Esophagus muscularis mucosa (tissue), 4 donors: ENCODE measurements at regions not wholly inside any gene's neighbourhood (a gene's known extent, or its start where the extent isn't known, plus 50 kb on each side); places are given as distances from the start of the nearest gene placed in this dataset.

ENCODE experiments used
- CTCF ChIP-seq, 3 experiments: fragments of 200-600 bp in 2 of 3; fragments of 450-650 bp in 1 of 3; sonication (generic) in 2 of 3; IDR thresholded peaks; one replicate each; pipeline ENCODE4 v1.5.1; 2017 to 2019; ENCODE audit warnings: antibody characterized with exemption in 3 of 3, mild to moderate bottlenecking in 2 of 3, moderate library complexity in 1 of 3
- EP300 ChIP-seq: sonication (generic); formaldehyde crosslinking; IDR thresholded peaks from one replicate; pipeline ENCODE4 v1.6.1; 2017; ENCODE audit warnings: antibody characterized with exemption
- POLR2A ChIP-seq: fragments of 450-650 bp; IDR thresholded peaks from one replicate; pipeline ENCODE4 v1.6.1; 2017; ENCODE audit warnings: antibody characterized with exemption, moderate library complexity, mild to moderate bottlenecking, low read depth
- POLR2AphosphoS5 ChIP-seq, 2 donors: sonication (generic); formaldehyde crosslinking; IDR thresholded peaks; one replicate each; pipeline ENCODE4 v1.6.1; 2017; ENCODE audit warnings: antibody characterized with exemption in 2 of 2

DNA sequence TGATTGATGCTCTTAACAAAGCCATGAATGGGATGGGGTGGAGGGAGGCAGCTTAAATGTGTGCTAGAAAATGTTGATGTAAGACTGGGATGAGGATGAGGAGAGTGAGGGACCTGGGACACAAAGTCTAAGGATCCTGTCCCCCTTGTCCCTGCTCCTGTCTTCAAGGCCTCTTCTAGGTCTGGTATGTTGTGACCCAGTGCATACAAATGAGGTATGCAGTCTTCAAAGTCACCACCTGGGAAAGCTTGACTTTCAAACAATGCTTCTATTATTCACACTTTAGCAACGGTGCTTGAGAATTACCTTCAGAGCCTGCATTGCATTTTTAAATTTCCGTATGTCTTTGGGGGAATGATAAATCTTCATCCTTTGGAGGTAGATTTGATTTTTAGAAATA, 88.4 kb upstream of the SLC34A2 start:
- no peak for TF ChIP-seq CTCF (IDR thresholded peaks at IDR 0.05)
- TF ChIP-seq POLR2A, result no peak
- TF ChIP-seq EP300, result no peak
- TF ChIP-seq POLR2AphosphoS5 (IDR thresholded peaks at IDR 0.05), result no peak
